NT2/D1 (cell line): ENCODE measurements at regions not wholly inside any gene's neighbourhood (a gene's known extent, or its start where the extent isn't known, plus 50 kb on each side); places are given as distances from the start of the nearest gene placed in this dataset.

ENCODE experiments used
- DNase-seq: peaks from one replicate; pipeline ENCODE4 v3.0.0-alpha.2; 2011; ENCODE audit warnings: low read depth, low spot score
- H3K27me3 ChIP-seq: 2 replicates; pipeline ENCODE4 v1.6.0; 2011; ENCODE audit warnings: mild to moderate bottlenecking; ENCODE audit not compliant: insufficient read length, insufficient read depth
- H3K36me3 ChIP-seq: 2 replicates; pipeline ENCODE4 v1.6.1; 2011; ENCODE audit warnings: mild to moderate bottlenecking, low read length, mixed read lengths; ENCODE audit not compliant: insufficient read depth, insufficient read length
- H3K4me1 ChIP-seq: 2 replicates; pipeline ENCODE4 v1.5.1; 2011; ENCODE audit not compliant: insufficient read depth, insufficient read length
- H3K4me3 ChIP-seq: 2 replicates; pipeline ENCODE4 v1.5.1; 2011; ENCODE audit warnings: low read depth; ENCODE audit not compliant: insufficient read length
- H3K9ac ChIP-seq: 2 replicates; pipeline ENCODE4 v1.6.0; 2011; ENCODE audit warnings: low read depth; ENCODE audit not compliant: insufficient read length
- H3K9me3 ChIP-seq: 2 replicates; pipeline ENCODE4 v1.5.1; 2011; ENCODE audit warnings: mild to moderate bottlenecking, low read length; ENCODE audit not compliant: insufficient read depth
- SUZ12 ChIP-seq: IDR thresholded peaks from 2 replicates; pipeline ENCODE4 v1.6.1; 2011; ENCODE audit not compliant: insufficient read length, insufficient read depth; ENCODE audit errors: extremely low read depth
- YY1 ChIP-seq: IDR thresholded peaks from 2 replicates; pipeline ENCODE4 v1.6.1; 2011; ENCODE audit not compliant: insufficient read length, insufficient read depth
- ZNF274 ChIP-seq: IDR thresholded peaks from 2 replicates; pipeline ENCODE4 v1.6.1; 2011; ENCODE audit warnings: mild to moderate bottlenecking, low read depth, low read length

- no peak for DNase-seq
- H3K9me3 ChIP-seq, result no peaks in the 10 kb centered on the region
- no peak overlapping the region for H3K9ac ChIP-seq
- no peaks in the 10 kb centered on the region for H3K4me1 ChIP-seq
- TF ChIP-seq YY1 (no peak), ZNF274 (no peak), SUZ12 (no peak)
- no peaks in the 10 kb centered on the region for H3K27me3 ChIP-seq
- H3K36me3 ChIP-seq, result no peaks in the 10 kb centered on the region
- H3K4me3 ChIP-seq, result no peak overlapping the region
Measured at GRCh38 chr14:43252866-43253265, 1254.2 kb downstream of the FSCB start.

GRCh38 chr14:43249591-43249990, 1257.5 kb downstream of the FSCB start:
- TF ChIP-seq SUZ12 (no peak), ZNF274 (no peak), YY1 (no peak)
- no peak overlapping the region for H3K9ac ChIP-seq
- H3K9me3 ChIP-seq, result no peaks in the 10 kb centered on the region; the same call in 1 of the 2 replicates
- DNase-seq, result no peak
- no peaks in the 10 kb centered on the region for H3K27me3 ChIP-seq
- no peaks in the 10 kb centered on the region for H3K36me3 ChIP-seq
- no peak overlapping the region for H3K4me3 ChIP-seq
- H3K4me1 ChIP-seq, result no peaks in the 10 kb centered on the region

- no peak for DNase-seq
- H3K9ac ChIP-seq, result no peak overlapping the region
- H3K4me1 ChIP-seq, result no peaks in the 10 kb centered on the region
- H3K9me3 ChIP-seq, result no peaks in the 10 kb centered on the region; the same call in 1 of the 2 replicates
- no peaks in the 10 kb centered on the region for H3K27me3 ChIP-seq
- no peak overlapping the region for H3K4me3 ChIP-seq
- TF ChIP-seq SUZ12, result no peak
- no peak for TF ChIP-seq ZNF274
- no peaks in the 10 kb centered on the region for H3K36me3 ChIP-seq
Measured at GRCh38 chr14:43249116-43249515, 1258.0 kb downstream of the FSCB start.

DNA sequence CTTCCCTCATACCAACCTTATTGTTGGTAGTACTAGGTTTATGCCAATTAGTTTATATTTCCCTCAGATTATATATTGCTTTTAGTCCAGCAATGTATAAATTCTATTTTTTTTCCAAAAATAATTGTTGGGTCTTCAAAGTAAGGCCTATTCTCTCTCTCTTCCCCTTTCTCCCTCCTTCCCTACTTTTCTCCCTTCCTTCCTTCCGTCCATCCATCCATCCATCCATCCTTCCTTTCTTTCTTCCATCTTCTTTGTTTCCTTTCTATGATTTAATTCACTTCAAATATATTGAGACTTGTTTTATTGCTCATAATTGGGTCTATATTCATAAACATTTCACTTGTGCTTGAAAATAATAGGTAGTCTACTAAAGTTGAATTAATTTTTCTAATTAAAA, 1259.2 kb downstream of the FSCB start:
- no peak for TF ChIP-seq ZNF274
- no peak for TF ChIP-seq SUZ12
- no peak for TF ChIP-seq YY1
- H3K4me1 ChIP-seq, result no peaks in the 10 kb centered on the region
- H3K36me3 ChIP-seq, result no peaks in the 10 kb centered on the region
- H3K9me3 ChIP-seq, result no peaks in the 10 kb centered on the region; the same call in 1 of the 2 replicates
- no peak overlapping the region for H3K9ac ChIP-seq
- no peak overlapping the region for H3K4me3 ChIP-seq
- DNase-seq, result no peak
- no peaks in the 10 kb centered on the region for H3K27me3 ChIP-seq

- H3K27me3 ChIP-seq, result no peaks in the 10 kb centered on the region
- H3K4me3 ChIP-seq, result no peak overlapping the region
- no peak for DNase-seq
- no peaks in the 10 kb centered on the region for H3K36me3 ChIP-seq
- no peaks in the 10 kb centered on the region; the same call in 1 of the 2 replicates for H3K9me3 ChIP-seq
- no peak for TF ChIP-seq YY1
- no peak for TF ChIP-seq ZNF274
- TF ChIP-seq SUZ12, result no peak
- no peaks in the 10 kb centered on the region for H3K4me1 ChIP-seq
- H3K9ac ChIP-seq, result no peak overlapping the region
Measured at GRCh38 chr14:43244142-43244625, 1262.9 kb downstream of the FSCB start.

- no peak for TF ChIP-seq YY1
- TF ChIP-seq SUZ12, result no peak
- no peak for TF ChIP-seq ZNF274
- no peak overlapping the region for H3K9ac ChIP-seq
- DNase-seq, result no peak
- H3K36me3 ChIP-seq, result no peaks in the 10 kb centered on the region
- H3K9me3 ChIP-seq, result no peaks in the 10 kb centered on the region; the same call in 1 of the 2 replicates
- H3K4me1 ChIP-seq, result no peaks in the 10 kb centered on the region
- H3K4me3 ChIP-seq, result no peak overlapping the region
- H3K27me3 ChIP-seq, result no peaks in the 10 kb centered on the region
Measured at GRCh38 chr14:43243168-43243567, 1263.9 kb downstream of the FSCB start.

GRCh38 chr14:43232261-43232660, 1274.8 kb downstream of the FSCB start:
- no peaks in the 10 kb centered on the region for H3K36me3 ChIP-seq
- no peak overlapping the region for H3K9ac ChIP-seq
- H3K4me3 ChIP-seq, result no peak overlapping the region
- no peaks in the 10 kb centered on the region for H3K27me3 ChIP-seq
- TF ChIP-seq YY1 (no peak), ZNF274 (no peak), SUZ12 (no peak)
- no peaks in the 10 kb centered on the region for H3K4me1 ChIP-seq
- DNase-seq, result no peak
- H3K9me3 ChIP-seq, result no peaks in the 10 kb centered on the region

DNA sequence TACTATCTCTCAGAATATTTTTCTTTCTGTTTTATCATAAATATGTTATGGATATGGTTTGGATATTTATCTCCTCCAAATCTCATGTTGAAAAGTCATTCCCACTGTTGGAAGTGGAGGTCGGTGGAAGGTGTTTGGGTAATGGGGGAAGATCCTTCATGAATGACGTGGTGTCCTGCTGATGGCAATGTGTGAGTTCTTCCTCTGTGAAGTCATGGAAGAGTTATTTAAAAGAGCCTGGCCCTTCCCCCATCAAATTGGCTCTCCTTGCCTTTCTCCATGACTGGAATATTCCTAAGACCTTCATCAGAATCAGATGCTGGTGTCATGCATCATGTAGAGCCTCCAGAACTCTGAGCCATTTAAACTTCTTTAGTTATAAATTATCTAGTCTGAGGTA, 1291.6 kb downstream of the FSCB start:
- H3K27me3 ChIP-seq, result no peaks in the 10 kb centered on the region
- no peaks in the 10 kb centered on the region for H3K9me3 ChIP-seq
- TF ChIP-seq YY1 (no peak), SUZ12 (no peak), ZNF274 (no peak)
- H3K9ac ChIP-seq, result no peak overlapping the region
- no peak overlapping the region for H3K4me3 ChIP-seq
- no peaks in the 10 kb centered on the region for H3K4me1 ChIP-seq
- no peaks in the 10 kb centered on the region for H3K36me3 ChIP-seq
- no peak for DNase-seq
